ENCODE measurements at regions not wholly inside any gene's neighbourhood (a gene's known extent, or its start where the extent isn't known, plus 50 kb on each side); places are given as distances from the start of the nearest gene placed in this dataset.

- DNase-seq (ENCODE audit: insufficient read length, low spot score) (no peak), FAIRE-seq (no peak)
Observed at GRCh38 chr11:71115770-71116692, 136.3 kb downstream of the SHANK2 start.

GRCh38 chr11:71114124-71114851 is 138.1 kb downstream of the SHANK2 start:
- no peak for TF ChIP-seq POLR2A (IDR thresholded peaks at IDR 0.05; ENCODE audit: low read depth, low read length)
- FAIRE-seq (no peak), DNase-seq (ENCODE audit: insufficient read length, low spot score) (no peak)

More at GRCh38 chr11:71115770-71116692, 136.3 kb downstream of the SHANK2 start:
- TF ChIP-seq POLR2A (IDR thresholded peaks at IDR 0.05; ENCODE audit: low read depth, low read length) = no peak

- DNase-seq (ENCODE audit: insufficient read length, low spot score) (no peak), FAIRE-seq (no peak)
- no peak for TF ChIP-seq POLR2A (IDR thresholded peaks at IDR 0.05; ENCODE audit: low read depth, low read length)
Observed at GRCh38 chr11:71112990-71113389, 139.4 kb downstream of the SHANK2 start.

GRCh38 chr11:71112454-71112853 is 139.9 kb downstream of the SHANK2 start:
- no peak for TF ChIP-seq POLR2A (IDR thresholded peaks at IDR 0.05; ENCODE audit: low read depth, low read length)
- no peak for FAIRE-seq
- no peak for DNase-seq (ENCODE audit: insufficient read length, low spot score)

GRCh38 chr11:71109586-71109985 is 142.8 kb downstream of the SHANK2 start:
- no peak for TF ChIP-seq POLR2A (IDR thresholded peaks at IDR 0.05; ENCODE audit: low read depth, low read length)
- no peak for FAIRE-seq
- no peak for DNase-seq (ENCODE audit: insufficient read length, low spot score)

GRCh38 chr11:71109186-71109585 is 143.2 kb downstream of the SHANK2 start:
- FAIRE-seq (no peak), DNase-seq (ENCODE audit: insufficient read length, low spot score) (no peak)
- no peak for TF ChIP-seq POLR2A (IDR thresholded peaks at IDR 0.05; ENCODE audit: low read depth, low read length)

- no peak for DNase-seq (ENCODE audit: insufficient read length, low spot score)
- no peak for FAIRE-seq
- no peak for TF ChIP-seq POLR2A (IDR thresholded peaks at IDR 0.05; ENCODE audit: low read depth, low read length)
Observed at GRCh38 chr11:71108013-71108865, 144.1 kb downstream of the SHANK2 start.

- DNase-seq (ENCODE audit: insufficient read length, low spot score) = no peak
- FAIRE-seq = no peak
- no peak for TF ChIP-seq POLR2A (IDR thresholded peaks at IDR 0.05; ENCODE audit: low read depth, low read length)
Observed at GRCh38 chr11:71106671-71107070, 145.7 kb downstream of the SHANK2 start.

GRCh38 chr11:71103266-71103665 is 149.1 kb downstream of the SHANK2 start:
- FAIRE-seq (no peak), DNase-seq (ENCODE audit: insufficient read length, low spot score) (no peak)
- TF ChIP-seq POLR2A (IDR thresholded peaks at IDR 0.05; ENCODE audit: low read depth, low read length) = no peak

GRCh38 chr11:71102251-71102995 is 150.0 kb downstream of the SHANK2 start:
- no peak for TF ChIP-seq POLR2A (IDR thresholded peaks at IDR 0.05; ENCODE audit: low read depth, low read length)
- FAIRE-seq (no peak), DNase-seq (ENCODE audit: insufficient read length, low spot score) (no peak)

- DNase-seq (ENCODE audit: insufficient read length, low spot score) = no peak
- no peak for FAIRE-seq
- TF ChIP-seq POLR2A (IDR thresholded peaks at IDR 0.05; ENCODE audit: low read depth, low read length) = no peak
Observed at GRCh38 chr11:71101606-71102005, 150.8 kb downstream of the SHANK2 start.

- FAIRE-seq (no peak), DNase-seq (ENCODE audit: insufficient read length, low spot score) (no peak)
- TF ChIP-seq POLR2A (IDR thresholded peaks at IDR 0.05; ENCODE audit: low read depth, low read length) = no peak
Observed at GRCh38 chr11:71101046-71101445, 151.3 kb downstream of the SHANK2 start.

GRCh38 chr11:71098776-71099175 is 153.6 kb downstream of the SHANK2 start:
- no peak for DNase-seq (ENCODE audit: insufficient read length, low spot score)
- TF ChIP-seq POLR2A (IDR thresholded peaks at IDR 0.05; ENCODE audit: low read depth, low read length) = no peak
- FAIRE-seq = no peak

Data from H54 (cell line).